GM19463 (cell line): ENCODE measurements at regions not wholly inside any gene's neighbourhood (a gene's known extent, or its start where the extent isn't known, plus 50 kb on each side); places are given as distances from the start of the nearest gene placed in this dataset.
"Not testable (repeated sequence)": the region's sequence is repeated elsewhere in the genome, so short reads cannot be mapped to it uniquely, and the experiment has no call there.

Experiments used
- ATAC-seq: cut with Tn5 transposase; IDR thresholded peaks from one replicate; pipeline ENCODE4 v1.9.1; 2021; ENCODE audit warnings: mild to moderate bottlenecking, moderate library complexity; ENCODE audit not compliant: unreplicated experiment

GRCh38 chrX:34279866-34280560 is 147.9 kb upstream of the FAM47A start:
- ATAC-seq: no peak

- no peak for ATAC-seq
Observed at GRCh38 chrX:34275699-34276098, 143.6 kb upstream of the FAM47A start.

- no peak for ATAC-seq
Observed at GRCh38 chrX:34270434-34270833, 138.3 kb upstream of the FAM47A start.

- no peak for ATAC-seq
Observed at GRCh38 chrX:34238896-34239295, 106.8 kb upstream of the FAM47A start.

- not testable (repeated sequence) for ATAC-seq
Observed at GRCh38 chrX:34230156-34230555, 98.0 kb upstream of the FAM47A start.

GRCh38 chrX:34227804-34228203 is 95.7 kb upstream of the FAM47A start:
- ATAC-seq: no peak

- ATAC-seq: no peak
Observed at GRCh38 chrX:34223574-34223973, 91.5 kb upstream of the FAM47A start.

- ATAC-seq: no peak
Observed at GRCh38 chrX:34218063-34218462, 85.9 kb upstream of the FAM47A start.

GRCh38 chrX:34197946-34198345 is 65.8 kb upstream of the FAM47A start:
- no peak for ATAC-seq
